Peyer's patch (tissue), 4 donors: ENCODE measurements at regions not wholly inside any gene's neighbourhood (a gene's known extent, or its start where the extent isn't known, plus 50 kb on each side); places are given as distances from the start of the nearest gene placed in this dataset.

ENCODE experiments used
- DNase-seq, 3 donors: peaks; one replicate each; pipeline ENCODE4 v3.0.0-alpha.2; 2017 to 2019
- H3K27ac ChIP-seq, 4 donors: fragments of 200-600 bp; sonication (generic); one replicate each; pipeline ENCODE4 v1.5.1; 2016 to 2019
- H3K27me3 ChIP-seq, 2 donors: fragments of 200-600 bp; sonication (generic); one replicate each; pipeline ENCODE4 v1.5.1; 2019
- H3K36me3 ChIP-seq, 3 donors: fragments of 200-600 bp; sonication (generic); one replicate each; pipeline ENCODE4 v1.5.1; 2016 to 2019
- H3K4me1 ChIP-seq, 4 donors: fragments of 200-600 bp; sonication (generic); one replicate each; pipeline ENCODE4 v1.5.1; 2016 to 2019
- H3K4me3 ChIP-seq, 4 donors: fragments of 200-600 bp; sonication (generic); 1 replicate in 3 of 4; 2 replicates in 1 of 4; pipeline ENCODE4 v1.5.1; 2016 to 2019; ENCODE audit warnings: mild to moderate bottlenecking in 1 of 4
- H3K9me3 ChIP-seq, 4 donors: fragments of 200-600 bp; sonication (generic); one replicate each; pipeline ENCODE4 v1.5.1; 2016 to 2019; ENCODE audit warnings: mild to moderate bottlenecking in 1 of 4
- CTCF ChIP-seq, 6 experiments: fragments of 450-650 bp in 4 of 6; fragments of 200-600 bp in 2 of 6; sonication (generic) in 1 of 6; IDR thresholded peaks; one replicate each; pipeline ENCODE4 v1.5.1; 2017 to 2019; ENCODE audit warnings: antibody characterized with exemption in 6 of 6, mild to moderate bottlenecking in 3 of 6, moderate library complexity in 1 of 6
- POLR2A ChIP-seq, 2 donors: fragments of 450-650 bp; IDR thresholded peaks; one replicate each; pipeline ENCODE4 v1.5.1; 2017; ENCODE audit warnings: antibody characterized with exemption in 2 of 2, mild to moderate bottlenecking in 2 of 2, moderate library complexity in 2 of 2

DNA sequence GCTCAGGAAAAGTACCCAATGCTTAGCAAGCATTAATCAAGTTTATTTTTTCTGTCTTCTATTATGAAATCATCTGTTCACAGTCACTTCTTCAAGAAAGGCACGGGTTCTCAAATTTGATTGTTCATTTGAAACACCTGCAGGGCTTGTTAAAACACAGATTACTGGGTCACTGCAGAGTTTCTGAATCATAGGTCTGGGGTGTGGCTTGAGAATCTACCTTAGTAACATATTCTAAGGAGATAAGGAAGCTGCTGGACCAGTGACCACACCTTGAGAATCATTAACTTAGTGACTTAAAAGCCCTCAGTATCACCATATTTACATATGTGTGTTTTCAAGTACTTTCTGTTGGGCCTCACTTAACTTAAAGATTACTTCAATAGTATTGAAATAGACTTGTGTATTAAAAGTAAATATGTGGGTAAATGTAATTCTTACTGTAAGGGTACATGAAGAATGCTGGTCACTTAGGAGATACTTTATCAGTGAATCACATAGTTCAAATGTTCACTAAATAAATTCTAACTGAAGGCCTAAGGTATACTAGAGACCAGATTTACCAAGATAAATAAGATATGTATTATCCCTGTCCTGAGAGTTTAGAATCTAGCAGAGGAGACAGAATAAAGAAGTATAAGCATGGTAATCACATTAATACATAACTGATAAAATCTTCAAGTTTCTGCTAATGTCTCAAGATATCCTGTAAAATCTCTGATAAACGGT lies 1342.1 kb upstream of the C9orf72 start:
- Histone ChIP-seq H3K27me3 (no peaks in the 10 kb centered on the region), H3K36me3 (no peaks in the 10 kb centered on the region), H3K4me1 (no peaks in the 10 kb centered on the region), H3K4me3 (no peak overlapping the region), H3K27ac (no peak overlapping the region), H3K9me3 (no peaks in the 10 kb centered on the region)
- DNase-seq: no peak
- TF ChIP-seq POLR2A (IDR thresholded peaks at IDR 0.05): no peak
- no peak for TF ChIP-seq CTCF (IDR thresholded peaks at IDR 0.05)

- Histone ChIP-seq H3K27ac (no peak overlapping the region), H3K4me1 (no peaks in the 10 kb centered on the region), H3K4me3 (no peak overlapping the region), H3K9me3 (no peaks in the 10 kb centered on the region), H3K27me3 (no peaks in the 10 kb centered on the region), H3K36me3 (no peaks in the 10 kb centered on the region)
- DNase-seq: no peak
- TF ChIP-seq POLR2A (IDR thresholded peaks at IDR 0.05) (no peak), CTCF (IDR thresholded peaks at IDR 0.05) (no peak)
These were observed 1343.1 kb upstream of the C9orf72 start for GRCh38 chr9:28916348-28916747.

- H3K27ac ChIP-seq: no peak overlapping the region
- no peaks in the 10 kb centered on the region for H3K36me3 ChIP-seq
- H3K4me1 ChIP-seq: no peaks in the 10 kb centered on the region
- H3K27me3 ChIP-seq: no peaks in the 10 kb centered on the region
- no peak overlapping the region for H3K4me3 ChIP-seq
- no peak for DNase-seq
- TF ChIP-seq CTCF (IDR thresholded peaks at IDR 0.05): no peak
- TF ChIP-seq POLR2A (IDR thresholded peaks at IDR 0.05): no peak
- no peaks in the 10 kb centered on the region for H3K9me3 ChIP-seq
These were observed 1348.7 kb upstream of the C9orf72 start for GRCh38 chr9:28921857-28922500.

DNA sequence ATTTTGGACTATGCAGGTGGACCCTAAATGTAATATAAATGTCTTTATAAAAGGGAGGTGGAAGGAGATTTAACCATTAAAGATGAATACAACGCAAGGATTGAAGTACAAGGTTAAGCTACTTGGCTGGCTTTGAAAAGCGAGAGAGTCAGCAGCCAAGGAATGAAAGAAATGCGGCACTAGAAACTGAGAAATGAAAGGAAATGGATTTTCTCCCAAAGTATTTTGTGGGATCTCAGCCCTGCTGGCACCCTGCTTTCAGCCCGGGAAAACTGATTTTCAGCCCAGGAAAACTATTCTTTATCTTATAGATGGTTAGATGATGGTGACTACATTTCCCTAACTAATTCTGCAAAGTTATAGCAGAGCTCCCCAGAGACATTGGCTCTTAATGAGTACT lies 1349.6 kb upstream of the C9orf72 start:
- no peaks in the 10 kb centered on the region for H3K9me3 ChIP-seq
- no peak for TF ChIP-seq POLR2A (IDR thresholded peaks at IDR 0.05)
- no peak for TF ChIP-seq CTCF (IDR thresholded peaks at IDR 0.05)
- no peak overlapping the region for H3K4me3 ChIP-seq
- no peaks in the 10 kb centered on the region for H3K27me3 ChIP-seq
- no peak for DNase-seq
- no peaks in the 10 kb centered on the region for H3K4me1 ChIP-seq
- H3K36me3 ChIP-seq: no peaks in the 10 kb centered on the region
- H3K27ac ChIP-seq: no peak overlapping the region

DNA sequence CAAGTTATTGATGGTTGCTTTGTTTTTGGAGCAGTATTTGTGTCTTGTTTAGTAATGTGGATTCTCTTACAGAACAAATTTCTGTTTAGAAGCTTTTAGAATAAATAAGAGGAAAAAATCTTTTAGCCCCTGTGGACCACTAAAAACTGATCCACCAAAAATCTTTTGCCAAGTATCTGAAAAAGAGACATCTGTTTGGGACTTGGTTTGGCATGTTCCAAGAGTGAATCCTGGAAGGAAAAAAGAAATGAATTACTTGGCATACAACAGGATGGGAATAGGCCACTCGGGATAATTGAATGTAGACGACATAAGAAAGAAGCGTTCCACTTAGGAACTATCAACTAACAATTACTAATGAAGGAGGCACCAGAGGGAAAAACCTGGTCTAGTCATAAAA lies 1350.1 kb upstream of the C9orf72 start:
- H3K36me3 ChIP-seq: no peaks in the 10 kb centered on the region
- no peak for DNase-seq
- no peak overlapping the region for H3K27ac ChIP-seq
- no peaks in the 10 kb centered on the region for H3K4me1 ChIP-seq
- H3K9me3 ChIP-seq: no peaks in the 10 kb centered on the region
- no peaks in the 10 kb centered on the region for H3K27me3 ChIP-seq
- no peak overlapping the region for H3K4me3 ChIP-seq
- TF ChIP-seq POLR2A (IDR thresholded peaks at IDR 0.05) (no peak), CTCF (IDR thresholded peaks at IDR 0.05) (no peak)
